ENCODE measurements at regions not wholly inside any gene's neighbourhood (a gene's known extent, or its start where the extent isn't known, plus 50 kb on each side); places are given as distances from the start of the nearest gene placed in this dataset.
A peak's percentile ranks its signal among the peaks of the same experiment; 100 is the strongest.

- DNase-seq, result no peak
- intact Hi-C loops (cut with DNase I), result no loop called here
- Histone ChIP-seq H3K9me3 (no peaks in the 10 kb centered on the region), H3K27me3 (no peaks in the 10 kb centered on the region), H3K36me3 (no peaks in the 10 kb centered on the region), H3K4me1 (peaks cover 2 to 37% (median 11%) of the 10 kb centered on the region in 12 donors), H3K27ac (peak overlapping the region in 5 of 12 donors; percentile 15 to 43 (median 35)), H3K4me3 (no peak overlapping the region)
- 67 to 89% (median 81%) methylated on average over 2 of the region's 2 CpGs for WGBS, 4 donors
- TF ChIP-seq CTCF (IDR thresholded peaks at IDR 0.05), result no peak
- TF ChIP-seq POLR2A (IDR thresholded peaks at IDR 0.05), result no peak
- no peak for ATAC-seq
These were observed 95.2 kb downstream of the TTC32 start for GRCh38 chr2:19806591-19806990.

GRCh38 chr2:19806131-19806530, 95.7 kb downstream of the TTC32 start:
- DNase-seq (no peak), ATAC-seq (no peak)
- WGBS, 4 donors, result 68 to 76% (median 71%) methylated on average over 4 of the region's 4 CpGs
- Histone ChIP-seq H3K4me1 (peaks cover 2 to 39% (median 14%) of the 10 kb centered on the region in 12 donors), H3K27ac (peak overlapping the region in 5 of 12 donors; percentile 15 to 43 (median 35)), H3K36me3 (no peaks in the 10 kb centered on the region), H3K4me3 (no peak overlapping the region), H3K9me3 (no peaks in the 10 kb centered on the region), H3K27me3 (no peaks in the 10 kb centered on the region)
- TF ChIP-seq CTCF (IDR thresholded peaks at IDR 0.05) (no peak), POLR2A (IDR thresholded peaks at IDR 0.05) (no peak)
- intact Hi-C loops (cut with DNase I), result no loop called here

- no peak for ATAC-seq
- peaks cover 2 to 39% (median 16%) of the 10 kb centered on the region in 12 donors for H3K4me1 ChIP-seq
- TF ChIP-seq CTCF (IDR thresholded peaks at IDR 0.05), result no peak
- no peak for TF ChIP-seq POLR2A (IDR thresholded peaks at IDR 0.05)
- no peaks in the 10 kb centered on the region for H3K27me3 ChIP-seq
- H3K9me3 ChIP-seq, result no peaks in the 10 kb centered on the region
- 85 to 88% (median 86%) methylated on average over 4 of the region's 4 CpGs for WGBS, 4 donors
- no peak overlapping the region for H3K4me3 ChIP-seq
- no peaks in the 10 kb centered on the region for H3K36me3 ChIP-seq
- no peak for DNase-seq
- H3K27ac ChIP-seq, result no peak overlapping the region
- intact Hi-C loops (cut with DNase I), result no loop called here
These were observed 96.5 kb downstream of the TTC32 start for GRCh38 chr2:19805266-19805665.

- TF ChIP-seq POLR2A (IDR thresholded peaks at IDR 0.05), result no peak
- intact Hi-C loops (cut with DNase I), result no loop called here
- H3K27ac ChIP-seq, result no peak overlapping the region
- no peak overlapping the region for H3K4me3 ChIP-seq
- peaks cover 2 to 38% (median 16%) of the 10 kb centered on the region in 12 donors for H3K4me1 ChIP-seq
- WGBS, 4 donors, result 86 to 90% (median 88%) methylated on average over 3 of the region's 3 CpGs
- no peaks in the 10 kb centered on the region for H3K36me3 ChIP-seq
- H3K9me3 ChIP-seq, result no peaks in the 10 kb centered on the region
- ATAC-seq, result no peak
- DNase-seq, result no peak
- H3K27me3 ChIP-seq, result no peaks in the 10 kb centered on the region
These were observed 97.0 kb downstream of the TTC32 start for GRCh38 chr2:19804639-19805260.
